T follicular helper cell (primary cell): ENCODE measurements at regions not wholly inside any gene's neighbourhood (a gene's known extent, or its start where the extent isn't known, plus 50 kb on each side); places are given as distances from the start of the nearest gene placed in this dataset.
"Not testable (repeated sequence)": the region's sequence is repeated elsewhere in the genome, so short reads cannot be mapped to it uniquely, and the experiment has no call there.

Source experiments
- DNase-seq: peaks from one replicate; pipeline ENCODE4 v3.0.0-alpha.2; 2020; ENCODE audit warnings: low read depth

- DNase-seq, result no peak
Measured at GRCh38 chr18:47411159-47411558, 159.7 kb upstream of the SKOR2 start.

DNA sequence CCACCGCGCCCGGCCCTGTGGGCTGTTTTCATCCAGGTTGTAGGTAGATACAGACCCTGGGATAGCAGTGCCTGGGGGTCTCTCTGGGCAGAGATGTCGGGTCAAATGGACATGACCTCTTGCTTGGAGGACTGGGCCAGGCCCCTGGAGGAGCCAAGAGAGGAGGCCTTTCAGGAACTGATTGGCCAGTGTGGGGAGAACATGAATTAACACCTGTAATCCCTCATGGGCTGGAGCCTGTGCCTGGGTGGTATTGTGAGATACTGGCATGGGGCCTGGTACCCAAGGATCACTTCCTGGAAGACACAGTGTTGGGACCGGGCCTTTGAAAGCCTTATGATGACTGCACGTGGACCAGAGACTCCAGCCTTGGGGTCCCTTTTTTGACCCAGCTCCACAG is 158.7 kb upstream of the SKOR2 start:
- DNase-seq, result no peak

- no peak for DNase-seq
Measured at GRCh38 chr18:47409519-47409918, 158.1 kb upstream of the SKOR2 start.

DNA sequence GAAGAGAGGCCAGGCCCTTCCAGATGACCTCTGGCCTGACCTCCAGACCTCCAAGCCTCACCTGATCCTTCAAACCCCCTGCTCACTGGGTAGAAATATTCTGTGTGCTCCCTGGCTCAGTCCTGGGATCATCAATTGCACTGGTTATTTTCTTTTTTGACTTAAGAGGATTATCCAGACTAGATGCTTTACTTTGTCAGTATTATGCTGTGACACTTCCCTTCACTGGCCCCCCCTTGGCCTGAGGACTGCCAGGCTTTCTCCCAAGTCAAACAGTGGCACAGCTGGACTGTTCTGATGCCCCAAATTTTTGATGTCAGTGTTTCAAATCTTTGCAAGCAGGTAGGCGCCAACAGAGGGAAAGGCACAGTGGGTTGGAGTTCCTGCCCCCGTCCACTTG is 156.3 kb upstream of the SKOR2 start:
- DNase-seq, result no peak

DNA sequence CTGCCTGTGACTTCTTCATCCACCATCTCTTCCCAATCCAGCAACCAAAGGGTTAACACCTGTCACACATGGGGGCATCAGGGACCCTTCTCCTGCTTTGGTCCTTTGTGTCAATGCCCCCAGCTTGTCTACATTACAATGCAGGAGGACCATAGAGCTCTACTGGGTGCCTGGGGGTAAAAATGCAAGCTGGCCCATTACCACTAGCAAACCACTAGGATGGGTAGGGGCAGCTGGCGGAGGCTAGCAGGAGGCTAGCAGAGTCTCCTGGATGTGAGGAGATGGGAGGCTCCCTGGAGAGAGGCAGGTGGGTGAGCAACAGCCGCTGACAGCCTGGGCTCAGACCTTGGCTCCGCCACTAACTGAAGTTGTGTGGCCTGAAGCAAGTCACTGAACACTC is 153.4 kb upstream of the SKOR2 start:
- no peak for DNase-seq

GRCh38 chr18:47403949-47404348 is 152.5 kb upstream of the SKOR2 start:
- DNase-seq, result no peak

DNA sequence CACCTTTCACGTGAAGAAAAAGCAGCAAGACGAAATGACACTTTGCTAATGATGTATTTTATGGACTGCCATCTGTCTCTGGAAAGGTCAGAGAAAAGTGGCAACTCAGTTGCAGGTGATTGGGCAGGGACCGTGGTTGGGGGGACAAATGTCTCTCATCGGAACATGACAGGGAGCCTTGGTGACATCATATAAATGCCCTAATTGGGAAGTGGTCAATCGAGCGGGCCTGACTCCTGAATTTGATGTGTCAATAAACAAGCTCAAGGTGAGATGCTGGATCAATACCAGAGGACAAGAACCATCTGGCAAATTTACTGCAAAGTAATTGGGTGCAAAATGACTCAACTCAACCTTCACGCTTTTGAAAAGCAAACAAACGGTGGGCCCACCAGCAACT is 151.9 kb upstream of the SKOR2 start:
- DNase-seq, result no peak

DNA sequence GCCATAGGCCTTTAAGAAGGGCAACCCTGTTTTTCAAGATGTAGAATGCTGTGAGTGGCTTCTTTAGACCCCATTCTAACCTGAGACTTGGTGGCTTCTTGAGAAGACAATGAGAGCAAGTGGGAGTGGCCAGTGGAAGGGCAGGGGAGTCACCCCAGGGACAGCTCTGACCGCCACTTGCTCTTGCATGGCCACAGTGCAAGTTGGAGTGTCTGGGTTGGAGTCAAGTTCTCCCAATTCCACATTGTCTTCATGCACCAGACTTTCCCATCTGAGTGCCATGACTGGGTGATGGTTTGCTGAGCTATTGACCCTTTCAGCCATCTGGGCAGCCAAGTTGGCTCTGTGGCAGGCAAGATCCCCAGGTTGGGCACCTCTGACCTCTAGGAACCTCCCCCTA is 148.0 kb upstream of the SKOR2 start:
- no peak for DNase-seq

- no peak for DNase-seq
Measured at GRCh38 chr18:47397671-47398319, 146.3 kb upstream of the SKOR2 start.

- DNase-seq, result no peak
Measured at GRCh38 chr18:47391665-47392064, 140.2 kb upstream of the SKOR2 start.

GRCh38 chr18:47390410-47391024 is 139.1 kb upstream of the SKOR2 start:
- no peak for DNase-seq

DNA sequence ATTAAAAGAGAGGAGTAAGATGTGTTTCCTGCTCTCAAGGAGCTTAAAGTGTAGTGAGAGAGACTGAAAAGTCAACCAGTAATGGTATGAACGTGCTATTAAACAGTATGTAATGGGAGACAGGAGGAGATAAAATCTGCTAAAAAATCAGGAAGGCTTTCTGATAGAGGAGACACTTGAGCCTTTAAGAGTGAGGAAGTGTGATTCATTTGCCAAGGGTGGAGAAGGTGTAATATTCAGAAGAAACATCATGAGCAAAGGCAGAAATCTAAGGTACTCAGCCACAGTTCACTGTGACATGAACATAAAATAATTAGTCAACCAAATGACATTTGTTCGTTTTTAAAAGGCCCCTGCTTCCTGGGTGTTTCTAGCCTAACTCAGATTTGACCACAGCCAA is 137.8 kb upstream of the SKOR2 start:
- DNase-seq, result no peak

GRCh38 chr18:47387864-47388263 is 136.4 kb upstream of the SKOR2 start:
- no peak for DNase-seq

DNA sequence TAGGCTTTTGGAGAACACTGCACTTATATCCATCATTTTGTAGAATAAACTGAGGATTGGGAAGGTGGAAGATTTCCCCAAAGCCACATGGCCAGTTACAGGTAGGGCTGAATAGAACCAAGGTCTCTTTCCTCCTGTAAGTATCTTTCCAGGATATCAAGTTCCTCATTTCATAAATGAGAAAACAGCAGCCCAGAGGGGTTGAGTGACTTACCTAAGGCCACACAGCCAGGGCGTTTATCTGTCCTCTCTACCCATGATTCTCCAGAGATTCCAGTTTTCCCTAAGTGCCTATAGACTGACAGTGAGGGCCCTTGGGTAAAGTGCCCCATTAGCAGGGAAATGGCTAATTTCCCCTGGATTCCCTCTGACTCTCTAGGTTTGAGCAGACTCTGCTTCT is 132.3 kb upstream of the SKOR2 start:
- no peak for DNase-seq

GRCh38 chr18:47381975-47382570 is 130.6 kb upstream of the SKOR2 start:
- no peak for DNase-seq

GRCh38 chr18:47380153-47380552 is 128.7 kb upstream of the SKOR2 start:
- DNase-seq, result no peak

GRCh38 chr18:47373465-47373864 is 122.0 kb upstream of the SKOR2 start:
- no peak for DNase-seq

GRCh38 chr18:47370052-47370451 is 118.6 kb upstream of the SKOR2 start:
- DNase-seq, result no peak

GRCh38 chr18:47354061-47354460 is 102.6 kb upstream of the SKOR2 start:
- DNase-seq, result not testable (repeated sequence)

DNA sequence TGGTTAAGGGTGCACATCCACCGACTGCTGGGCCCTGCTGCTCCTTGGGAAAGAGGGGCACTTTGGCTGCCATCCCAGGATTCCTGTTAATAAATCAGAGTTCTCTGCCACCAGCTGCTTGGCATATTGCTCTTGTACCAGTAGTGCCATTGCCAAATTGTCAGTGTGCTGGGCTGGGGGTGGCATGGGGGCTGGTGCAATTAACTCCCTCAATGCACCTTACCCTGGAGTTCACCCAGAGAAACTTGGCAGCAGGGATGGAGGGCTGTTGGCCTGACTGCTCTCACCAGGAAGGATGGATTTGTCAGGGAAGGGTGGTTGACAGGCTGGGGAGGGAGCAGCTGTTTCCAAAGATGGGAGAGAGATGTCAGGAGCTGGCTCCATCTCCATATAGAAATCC is 94.6 kb upstream of the SKOR2 start:
- DNase-seq, result no peak

GRCh38 chr18:47345291-47345690 is 93.8 kb upstream of the SKOR2 start:
- no peak for DNase-seq

GRCh38 chr18:47343291-47343690 is 91.8 kb upstream of the SKOR2 start:
- no peak for DNase-seq

DNA sequence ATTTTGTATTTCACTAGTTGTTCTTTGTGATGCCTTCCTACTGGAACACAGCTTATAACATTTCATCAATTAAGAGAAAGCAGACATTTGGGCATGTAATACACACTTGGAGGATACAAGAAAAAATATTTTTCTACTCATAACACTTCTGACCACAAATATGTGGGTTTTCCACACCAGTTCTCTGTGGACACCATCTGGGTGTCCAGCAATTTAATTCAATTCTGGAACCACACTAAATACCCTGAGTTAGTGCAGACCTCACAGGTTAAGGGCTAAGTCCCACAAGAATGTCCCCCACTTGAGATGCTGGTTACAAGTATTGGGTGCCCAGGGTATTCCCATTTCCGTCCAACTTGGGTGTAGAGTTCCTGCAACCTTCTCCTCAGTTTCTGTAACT is 91.1 kb upstream of the SKOR2 start:
- DNase-seq, result no peak

DNA sequence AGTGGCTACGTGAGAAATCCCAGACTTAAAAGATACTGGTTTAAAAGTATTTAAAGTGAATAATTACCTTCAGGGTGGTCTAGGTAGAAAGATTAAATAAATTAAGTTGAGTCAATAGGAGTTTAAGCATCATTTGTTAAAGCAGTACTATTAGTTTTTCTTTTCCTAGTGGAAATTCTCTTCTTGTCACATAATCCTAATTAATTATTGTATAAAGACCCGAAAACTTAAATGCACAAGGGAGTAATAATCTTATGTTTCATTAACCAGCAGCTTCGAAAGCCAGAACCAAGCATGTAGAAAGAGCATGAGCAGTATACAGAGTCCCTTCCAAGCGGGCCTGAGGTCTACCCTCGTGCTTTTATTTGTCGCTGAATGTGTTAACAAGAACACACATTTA is 90.2 kb upstream of the SKOR2 start:
- no peak for DNase-seq
